A549 (cell line): ENCODE measurements at regions not wholly inside any gene's neighbourhood (a gene's known extent, or its start where the extent isn't known, plus 50 kb on each side); places are given as distances from the start of the nearest gene placed in this dataset.

Experiments used
- ATAC-seq, 2 experiments: fragments of 200-7000 bp in 1 of 2; fragments of >200 bp in 1 of 2; cut with Nextera tagmentation in 1 of 2; cut with Tn5 transposase in 1 of 2; 3 replicates each; pipeline versions ENCODE4 v1.8.0 to v1.9.1; 2018 to 2020; ENCODE audit warnings: mild to moderate bottlenecking in 1 of 2, moderate library complexity in 1 of 2
- CTCF ChIA-PET: fragments of 300-600 bp; sonication (Branson Sonifier 250); formaldehyde crosslinking; extraction: SDS; loops from one replicate; lab custom pipeline; 2021; ENCODE audit warnings: antibody characterized with exemption, inconsistent platforms; lab: Yijun Ruan, JAX
- POLR2A ChIA-PET: fragments of 350-600 bp; formaldehyde crosslinking; extraction: SDS; loops from one replicate; lab custom pipeline; 2021; ENCODE audit warnings: antibody characterized with exemption, inconsistent platforms; lab: Yijun Ruan, JAX
- DNase-seq, 2 experiments: peaks; one replicate each; pipeline versions ENCODE4 v3.0.0 to v3.0.0-alpha.2; 2011 to 2016; ENCODE audit warnings: low read depth in 1 of 2, low spot score in 1 of 2
- FAIRE-seq: peaks from 2 replicates; lab custom pipeline; 2011; peaks lifted over from hg19 to GRCh38; lab: Jason Lieb, UNC
- H3K27ac ChIP-seq, 2 experiments: fragments of >200 bp; sonication (Bioruptor Twin); formaldehyde crosslinking; 3 replicates each; pipeline ENCODE4 v1.5.1; 2016 to 2017
- H3K4me1 ChIP-seq: fragments of >200 bp; sonication (Bioruptor Twin); formaldehyde crosslinking; 3 replicates; pipeline ENCODE4 v1.6.1; 2016
- H3K4me2 ChIP-seq: fragments of >200 bp; sonication (Bioruptor Twin); formaldehyde crosslinking; 3 replicates; pipeline ENCODE4 v1.6.1; 2016
- H3K4me3 ChIP-seq: fragments of >200 bp; sonication (Bioruptor Twin); formaldehyde crosslinking; 3 replicates; pipeline ENCODE4 v1.5.1; 2016
- H3K9me3 ChIP-seq: fragments of >200 bp; sonication (Bioruptor Twin); formaldehyde crosslinking; 3 replicates; pipeline ENCODE4 v1.6.1; 2016
- EHF ChIP-seq: fragments of 250-450 bp; sonication (Bioruptor Pico); IDR thresholded peaks from 2 replicates; pipeline ENCODE4 v1.5.0; 2020; ENCODE audit warnings: mild to moderate bottlenecking
- ESRRA ChIP-seq: fragments of 150-350 bp; IDR thresholded peaks from 2 replicates; pipeline ENCODE4 v1.6.1; 2014; ENCODE audit warnings: mild to moderate bottlenecking, low read length, borderline replicate concordance
- POLR2AphosphoS2 ChIP-seq: conservative IDR thresholded peaks from 2 replicates; pipeline ENCODE4 v1.6.1; 2012; ENCODE audit warnings: low read length, improper control_type of control experiment, inconsistent platforms
- ZFP36 ChIP-seq: fragments of 450-650 bp; IDR thresholded peaks from 2 replicates; pipeline ENCODE4 v1.6.1; 2014; ENCODE audit warnings: borderline replicate concordance; ENCODE audit not compliant: partially characterized antibody
- WGBS: methylation state at CpG from one replicate; pipeline ENCODE4 v1.1.6; 2017; ENCODE audit errors: missing lambda C conversion rate; 5-methylcytosine and 5-hydroxymethylcytosine counted together
- TF ChIP-seq, protein P1 (sequence below): fragments of 200-600 bp; sonication (generic); IDR thresholded peaks from 2 replicates; pipeline ENCODE4 v1.6.1; 2016; ENCODE audit warnings: antibody characterized with exemption, mild to moderate bottlenecking, moderate library complexity
- TF ChIP-seq, protein P2 (sequence below): fragments of >200 bp; sonication (Bioruptor Twin); formaldehyde crosslinking; IDR thresholded peaks from 2 replicates; pipeline ENCODE4 v1.6.1; 2016
- TF ChIP-seq, protein P3 (sequence below): fragments of >200 bp; sonication (Bioruptor Twin); formaldehyde crosslinking; IDR thresholded peaks from 3 replicates; pipeline ENCODE4 v1.6.1; 2016
- TF ChIP-seq, protein P4 (sequence below): IDR thresholded peaks from 2 replicates; pipeline ENCODE4 v1.6.1; 2012

DNA sequence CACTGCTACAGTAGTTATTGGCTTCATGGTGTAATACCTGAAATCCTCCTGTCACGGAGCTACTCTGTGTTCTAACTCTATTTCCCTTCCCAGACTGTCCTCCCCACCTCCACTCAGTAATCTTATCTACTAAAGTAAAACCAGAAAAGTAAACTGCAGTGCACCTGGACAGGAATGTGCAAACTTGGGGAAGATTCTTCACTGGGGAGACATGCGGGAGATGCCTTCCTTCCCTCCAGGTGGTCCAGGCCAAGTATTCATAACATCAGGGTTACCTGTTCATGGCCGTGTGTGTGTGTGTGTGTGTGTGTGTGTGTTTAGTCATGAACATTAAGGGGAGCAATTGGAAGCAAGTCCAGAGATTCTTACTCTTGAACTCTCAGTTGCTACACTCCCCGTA lies 84.1 kb downstream of the IFNG start (continued):
- TF ChIP-seq EHF (CRISPR knock-in tag) (no peak), ESRRA (no peak), POLR2AphosphoS2 (no peak)
- TF ChIP-seq, protein P1, sequence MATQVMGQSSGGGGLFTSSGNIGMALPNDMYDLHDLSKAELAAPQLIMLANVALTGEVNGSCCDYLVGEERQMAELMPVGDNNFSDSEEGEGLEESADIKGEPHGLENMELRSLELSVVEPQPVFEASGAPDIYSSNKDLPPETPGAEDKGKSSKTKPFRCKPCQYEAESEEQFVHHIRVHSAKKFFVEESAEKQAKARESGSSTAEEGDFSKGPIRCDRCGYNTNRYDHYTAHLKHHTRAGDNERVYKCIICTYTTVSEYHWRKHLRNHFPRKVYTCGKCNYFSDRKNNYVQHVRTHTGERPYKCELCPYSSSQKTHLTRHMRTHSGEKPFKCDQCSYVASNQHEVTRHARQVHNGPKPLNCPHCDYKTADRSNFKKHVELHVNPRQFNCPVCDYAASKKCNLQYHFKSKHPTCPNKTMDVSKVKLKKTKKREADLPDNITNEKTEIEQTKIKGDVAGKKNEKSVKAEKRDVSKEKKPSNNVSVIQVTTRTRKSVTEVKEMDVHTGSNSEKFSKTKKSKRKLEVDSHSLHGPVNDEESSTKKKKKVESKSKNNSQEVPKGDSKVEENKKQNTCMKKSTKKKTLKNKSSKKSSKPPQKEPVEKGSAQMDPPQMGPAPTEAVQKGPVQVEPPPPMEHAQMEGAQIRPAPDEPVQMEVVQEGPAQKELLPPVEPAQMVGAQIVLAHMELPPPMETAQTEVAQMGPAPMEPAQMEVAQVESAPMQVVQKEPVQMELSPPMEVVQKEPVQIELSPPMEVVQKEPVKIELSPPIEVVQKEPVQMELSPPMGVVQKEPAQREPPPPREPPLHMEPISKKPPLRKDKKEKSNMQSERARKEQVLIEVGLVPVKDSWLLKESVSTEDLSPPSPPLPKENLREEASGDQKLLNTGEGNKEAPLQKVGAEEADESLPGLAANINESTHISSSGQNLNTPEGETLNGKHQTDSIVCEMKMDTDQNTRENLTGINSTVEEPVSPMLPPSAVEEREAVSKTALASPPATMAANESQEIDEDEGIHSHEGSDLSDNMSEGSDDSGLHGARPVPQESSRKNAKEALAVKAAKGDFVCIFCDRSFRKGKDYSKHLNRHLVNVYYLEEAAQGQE: no peak
- TF ChIP-seq, protein P2, sequence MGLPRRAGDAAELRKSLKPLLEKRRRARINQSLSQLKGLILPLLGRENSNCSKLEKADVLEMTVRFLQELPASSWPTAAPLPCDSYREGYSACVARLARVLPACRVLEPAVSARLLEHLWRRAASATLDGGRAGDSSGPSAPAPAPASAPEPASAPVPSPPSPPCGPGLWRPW: no peak

DNA sequence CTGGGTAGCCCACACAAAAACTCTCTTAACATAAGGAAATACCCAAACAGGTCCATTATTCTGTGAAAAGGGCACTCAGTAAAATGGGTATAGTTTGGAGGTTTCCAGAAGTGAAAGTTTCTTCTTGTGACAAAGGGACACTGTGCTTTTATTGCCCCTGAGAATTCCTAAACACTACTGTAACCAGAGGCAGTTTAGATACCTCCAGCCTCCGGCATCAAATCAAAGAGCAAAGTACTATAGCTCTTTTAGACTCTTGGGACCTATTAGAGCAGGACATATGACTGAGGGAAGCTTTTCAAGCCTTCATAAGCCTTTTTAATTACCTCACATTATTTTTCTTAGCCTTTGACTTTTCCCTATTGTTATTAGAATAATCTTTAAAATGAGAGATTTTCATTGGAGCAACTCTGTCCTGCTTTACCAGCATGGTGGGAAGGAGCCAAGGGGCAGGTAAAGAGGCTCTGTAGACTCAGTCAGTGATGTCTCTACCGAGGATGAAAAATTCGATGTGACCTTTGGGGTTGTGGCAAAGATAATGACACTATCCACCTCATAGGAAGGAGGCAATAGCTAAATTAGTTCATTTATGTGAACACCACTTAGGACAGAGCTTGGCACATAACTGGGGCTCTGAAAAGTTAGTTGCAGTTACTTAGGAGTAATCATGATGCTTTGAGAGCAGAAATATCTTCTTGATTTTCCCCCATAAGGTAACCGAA lies 85.1 kb downstream of the IFNG start:
- FAIRE-seq (no peak), ATAC-seq (no peak), DNase-seq (no peak)
- TF ChIP-seq, protein P3, sequence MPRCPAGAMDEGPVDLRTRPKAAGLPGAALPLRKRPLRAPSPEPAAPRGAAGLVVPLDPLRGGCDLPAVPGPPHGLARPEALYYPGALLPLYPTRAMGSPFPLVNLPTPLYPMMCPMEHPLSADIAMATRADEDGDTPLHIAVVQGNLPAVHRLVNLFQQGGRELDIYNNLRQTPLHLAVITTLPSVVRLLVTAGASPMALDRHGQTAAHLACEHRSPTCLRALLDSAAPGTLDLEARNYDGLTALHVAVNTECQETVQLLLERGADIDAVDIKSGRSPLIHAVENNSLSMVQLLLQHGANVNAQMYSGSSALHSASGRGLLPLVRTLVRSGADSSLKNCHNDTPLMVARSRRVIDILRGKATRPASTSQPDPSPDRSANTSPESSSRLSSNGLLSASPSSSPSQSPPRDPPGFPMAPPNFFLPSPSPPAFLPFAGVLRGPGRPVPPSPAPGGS: no peak
- ChIA-PET CTCF (no interaction called here), POLR2A (no interaction called here)
- Histone ChIP-seq H3K27ac (no peak overlapping the region), H3K4me3 (no peak overlapping the region), H3K4me1 (no peaks in the 10 kb centered on the region), H3K4me2 (no peak overlapping the region), H3K9me3 (no peaks in the 10 kb centered on the region)
- WGBS: 7% methylated on average over 4 of the region's 4 CpGs

DNA sequence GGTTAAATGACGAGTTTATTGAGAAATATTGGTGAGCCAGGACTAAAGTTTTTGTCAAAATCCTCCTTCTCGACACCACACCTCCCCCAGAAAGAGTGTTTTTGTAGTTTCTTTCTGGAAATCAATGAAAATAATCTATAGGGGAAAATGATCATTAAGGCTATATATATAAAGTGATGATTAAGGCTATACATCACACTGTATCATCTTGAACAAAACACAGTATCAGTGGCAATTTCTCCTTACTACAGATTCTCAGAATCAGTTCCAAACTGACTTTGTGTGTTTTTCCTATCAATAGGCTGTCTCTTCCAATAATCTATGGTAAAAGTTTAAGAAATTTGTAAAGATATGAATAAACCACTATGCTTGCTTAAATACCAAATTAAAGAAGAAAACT lies 81.7 kb downstream of the IFNG-AS1 start:
- ATAC-seq: no peak

More for the DNA sequence above, 81.7 kb downstream of the IFNG-AS1 start:
- Histone ChIP-seq H3K9me3 (peaks cover 6% of the 10 kb centered on the region; the same call in 1 of the 3 replicates), H3K4me1 (no peaks in the 10 kb centered on the region), H3K4me2 (no peak overlapping the region), H3K27ac (no peak overlapping the region), H3K4me3 (no peak overlapping the region)
- no peak for FAIRE-seq
- no peak for DNase-seq
- TF ChIP-seq, protein P4, sequence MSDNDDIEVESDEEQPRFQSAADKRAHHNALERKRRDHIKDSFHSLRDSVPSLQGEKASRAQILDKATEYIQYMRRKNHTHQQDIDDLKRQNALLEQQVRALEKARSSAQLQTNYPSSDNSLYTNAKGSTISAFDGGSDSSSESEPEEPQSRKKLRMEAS: no peak
- TF ChIP-seq ZFP36: no peak
- 0% methylated on average over 2 of the region's 2 CpGs for WGBS
- ChIA-PET POLR2A (no interaction called here), CTCF (no interaction called here)
